SK-N-SH treated with all-trans-retinoic acid at 6 μM for 48 hours (cell line): ENCODE measurements at regions not wholly inside any gene's neighbourhood (a gene's known extent, or its start where the extent isn't known, plus 50 kb on each side); places are given as distances from the start of the nearest gene placed in this dataset.

Experiments used
- BACH2 ChIP-seq: fragments of 250-450 bp; sonication (Bioruptor Pico); IDR thresholded peaks from 2 replicates; pipeline ENCODE4 v1.9.0; 2021; ENCODE audit warnings: mild to moderate bottlenecking, borderline replicate concordance
- CREB5 ChIP-seq: fragments of 250-450 bp; sonication (Bioruptor Pico); IDR thresholded peaks from 2 replicates; pipeline ENCODE4 v1.5.1; 2020; ENCODE audit warnings: low read depth, mild to moderate bottlenecking, moderate library complexity
- POU6F1 ChIP-seq: fragments of 250-450 bp; sonication (Bioruptor Pico); IDR thresholded peaks from 2 replicates; pipeline ENCODE4 v1.8.0; 2021; ENCODE audit warnings: low read depth, mild to moderate bottlenecking, moderate library complexity, borderline replicate concordance
- PPARA ChIP-seq: fragments of 250-450 bp; sonication (Bioruptor Pico); IDR thresholded peaks from 2 replicates; pipeline ENCODE4 v1.5.0; 2020; ENCODE audit warnings: mild to moderate bottlenecking, borderline replicate concordance
- TCF4 ChIP-seq: fragments of 250-450 bp; sonication (Bioruptor Pico); IDR thresholded peaks from 2 replicates; pipeline ENCODE4 v1.8.0; 2021; ENCODE audit warnings: mild to moderate bottlenecking, moderate library complexity, borderline replicate concordance
- TOX ChIP-seq: fragments of 250-450 bp; sonication (Bioruptor Pico); IDR thresholded peaks from 2 replicates; pipeline ENCODE4 v1.8.0; 2021; ENCODE audit warnings: mild to moderate bottlenecking, moderate library complexity, borderline replicate concordance
- ZFP3 ChIP-seq: fragments of 250-450 bp; sonication (Bioruptor Pico); IDR thresholded peaks from 2 replicates; pipeline ENCODE4 v1.5.0; 2020; ENCODE audit warnings: mild to moderate bottlenecking, moderate library complexity
- ZFP30 ChIP-seq: fragments of 450-650 bp; formaldehyde crosslinking; IDR thresholded peaks from 2 replicates; pipeline ENCODE4 v1.5.0; 2022; ENCODE audit warnings: mild to moderate bottlenecking, moderate library complexity
- ZNF8 ChIP-seq: fragments of 450-650 bp; formaldehyde crosslinking; IDR thresholded peaks from 2 replicates; pipeline ENCODE4 v1.5.0; 2020; ENCODE audit warnings: mild to moderate bottlenecking, moderate library complexity

- TF ChIP-seq TOX (CRISPR knock-in tag) (no peak), POU6F1 (CRISPR knock-in tag) (no peak), TCF4 (CRISPR knock-in tag) (no peak), CREB5 (no peak), ZNF8 (CRISPR knock-in tag) (no peak), PPARA (CRISPR knock-in tag) (no peak), ZFP3 (no peak), ZFP30 (CRISPR knock-in tag) (no peak), BACH2 (CRISPR knock-in tag) (no peak)
Measured at GRCh38 chr13:44298314-44298713, 75.3 kb upstream of the SERP2 start.
